Hepatic stellate cell (primary cell): ENCODE measurements at regions not wholly inside any gene's neighbourhood (a gene's known extent, or its start where the extent isn't known, plus 50 kb on each side); places are given as distances from the start of the nearest gene placed in this dataset.

Experiments used
- DNase-seq: peaks from one replicate; pipeline ENCODE4 v3.0.0; 2011; ENCODE audit warnings: low spot score

DNA sequence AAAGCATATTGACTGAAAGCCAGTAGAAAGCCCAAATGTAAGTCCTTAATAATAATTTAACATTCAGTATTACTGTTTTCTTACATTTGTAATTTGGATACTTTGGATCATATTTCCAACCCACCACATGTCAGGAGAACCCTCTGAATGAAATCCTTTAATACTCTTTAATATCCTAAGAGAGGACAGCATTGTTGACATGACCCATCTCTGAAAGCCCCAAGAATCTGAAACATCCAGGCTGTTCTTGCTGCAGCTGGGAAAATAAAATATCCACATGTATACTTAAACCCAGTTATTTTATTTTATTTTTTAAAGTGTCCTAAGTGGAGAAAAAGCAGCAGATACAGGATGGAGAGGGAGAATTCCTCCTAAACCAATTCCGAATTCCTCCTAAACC, 130.8 kb upstream of the RIPOR2 start:
- DNase-seq, result no peak

- DNase-seq, result no peak
These were observed 133.1 kb upstream of the RIPOR2 start for GRCh38 chr6:25068866-25069265.

DNA sequence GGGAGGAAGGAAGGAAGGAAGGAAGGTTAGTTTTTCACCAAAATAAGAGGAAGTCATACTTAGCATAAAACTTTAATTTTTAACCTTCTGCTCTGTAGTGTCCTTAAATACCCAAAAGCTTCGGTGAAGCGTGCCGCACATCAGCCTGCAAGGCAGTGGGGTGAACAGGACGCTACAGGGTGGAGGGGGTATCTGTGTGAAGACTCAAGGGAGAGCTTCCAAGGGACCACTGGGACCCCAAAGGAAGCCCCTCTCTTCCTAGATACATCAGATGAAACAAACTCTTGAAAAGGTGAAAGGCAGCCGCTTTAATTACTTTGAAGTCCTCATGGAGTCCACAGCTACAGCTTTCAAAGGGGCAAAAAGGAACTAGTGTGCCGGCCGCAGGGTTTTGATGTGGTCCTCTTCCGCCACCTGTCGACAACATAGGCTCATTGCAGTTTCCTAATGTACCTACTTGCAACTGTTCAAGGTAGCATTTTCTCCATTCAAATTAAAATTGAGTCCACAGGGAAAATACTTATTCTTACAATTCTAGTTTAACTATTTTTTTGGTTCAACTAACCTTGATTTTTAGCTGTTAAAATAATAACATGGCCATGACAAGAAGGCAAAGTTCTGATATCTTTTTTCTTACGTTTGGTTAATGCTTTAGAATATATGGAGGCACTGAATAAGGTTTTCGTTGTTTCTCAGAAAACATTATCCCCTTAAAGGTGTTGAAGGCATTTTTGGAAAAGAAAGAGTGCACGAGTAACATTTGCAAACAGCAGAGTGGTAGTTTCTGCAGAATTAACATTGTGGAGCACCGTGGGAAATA, 135.0 kb upstream of the RIPOR2 start:
- DNase-seq, result peak; percentile 60

DNA sequence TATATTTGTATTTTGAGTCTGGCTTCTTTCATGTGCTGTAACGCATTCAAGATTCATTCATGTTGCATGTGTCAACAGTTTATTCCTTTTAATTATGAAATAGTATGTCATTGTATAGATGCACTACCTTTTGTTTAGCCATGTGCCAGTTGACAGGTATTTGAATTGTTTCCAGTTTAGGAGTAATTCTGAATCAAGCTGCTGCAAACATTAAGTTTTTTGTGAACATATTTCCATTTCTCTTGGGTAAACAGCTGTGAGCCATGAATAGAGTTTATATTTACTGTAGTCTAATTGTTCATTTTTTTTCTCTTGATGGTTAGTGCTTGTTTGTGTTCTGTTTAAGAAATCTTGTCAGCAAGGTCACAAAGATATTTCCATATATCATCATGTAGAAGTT, 142.4 kb upstream of the RIPOR2 start:
- DNase-seq, result no peak

GRCh38 chr6:25083784-25084507, 148.2 kb upstream of the RIPOR2 start:
- no peak for DNase-seq

- DNase-seq, result no peak
These were observed 148.7 kb upstream of the RIPOR2 start for GRCh38 chr6:25084508-25084833.

DNA sequence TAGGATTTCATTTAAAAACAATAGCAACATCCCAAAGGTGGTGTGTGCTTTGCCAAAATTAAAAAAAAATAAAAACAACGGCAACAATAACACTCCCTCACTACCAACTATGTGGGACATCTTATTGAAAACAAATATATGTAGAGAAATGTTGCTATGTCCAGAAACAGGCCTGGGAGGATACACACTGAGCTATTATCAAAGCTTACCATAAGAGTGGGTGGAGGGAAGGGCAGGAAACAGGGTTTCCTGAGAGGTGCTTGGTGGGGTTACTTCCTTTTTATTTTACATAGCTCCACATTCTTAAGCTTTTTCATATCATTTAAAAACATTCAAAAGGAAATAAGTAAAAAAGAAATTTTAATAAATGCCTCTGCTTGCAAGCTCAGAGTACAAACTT, 150.0 kb upstream of the RIPOR2 start:
- no peak for DNase-seq

DNA sequence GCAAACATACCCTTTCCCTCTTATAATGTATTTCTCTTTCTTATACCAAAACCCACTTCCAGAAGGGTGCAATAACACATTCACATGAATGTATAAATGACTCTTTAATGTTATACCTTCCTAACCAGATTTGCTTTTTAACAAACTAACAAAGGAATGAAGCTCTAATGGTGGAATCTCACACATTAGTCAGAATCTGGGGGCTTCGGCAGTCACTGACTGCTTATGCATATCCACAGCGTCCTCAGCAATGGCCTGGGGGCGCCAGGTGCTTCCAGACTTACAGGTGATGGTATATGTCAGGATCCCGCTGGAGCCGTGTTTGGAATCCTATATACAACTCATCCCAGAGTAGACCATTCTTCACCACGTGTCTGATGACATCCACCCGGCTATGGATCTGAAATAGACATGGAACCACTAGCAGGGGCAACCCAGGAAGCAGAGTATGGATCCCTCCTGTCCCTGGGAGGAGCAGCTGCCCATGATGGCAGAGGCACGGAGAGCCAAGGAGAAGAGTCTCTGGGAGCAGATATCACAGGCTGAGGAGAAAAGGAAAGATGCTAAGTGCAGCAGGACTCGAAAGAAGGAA, 150.8 kb upstream of the RIPOR2 start:
- DNase-seq, result no peak

- DNase-seq, result no peak
These were observed 152.8 kb upstream of the RIPOR2 start for GRCh38 chr6:25088513-25088912.

DNA sequence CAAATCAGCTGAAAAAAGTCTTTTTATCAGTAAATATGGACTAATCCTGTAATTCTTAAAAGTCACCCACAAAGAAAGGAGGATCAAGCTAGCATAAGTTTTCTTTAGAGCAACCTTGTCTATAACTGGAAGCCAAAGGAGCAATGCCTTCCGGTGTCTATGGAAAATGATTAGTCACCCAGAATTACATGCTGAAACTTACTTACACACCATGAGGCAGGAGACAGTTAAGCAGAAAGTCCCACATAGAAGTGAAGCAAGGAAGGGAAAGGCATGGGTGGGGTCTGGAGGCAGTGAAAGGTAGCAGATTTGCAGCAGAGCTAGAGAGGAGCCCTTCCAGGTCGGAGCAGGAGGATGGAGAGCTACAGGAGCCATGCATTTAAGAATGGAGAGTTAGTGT, 153.7 kb upstream of the RIPOR2 start:
- no peak for DNase-seq

DNA sequence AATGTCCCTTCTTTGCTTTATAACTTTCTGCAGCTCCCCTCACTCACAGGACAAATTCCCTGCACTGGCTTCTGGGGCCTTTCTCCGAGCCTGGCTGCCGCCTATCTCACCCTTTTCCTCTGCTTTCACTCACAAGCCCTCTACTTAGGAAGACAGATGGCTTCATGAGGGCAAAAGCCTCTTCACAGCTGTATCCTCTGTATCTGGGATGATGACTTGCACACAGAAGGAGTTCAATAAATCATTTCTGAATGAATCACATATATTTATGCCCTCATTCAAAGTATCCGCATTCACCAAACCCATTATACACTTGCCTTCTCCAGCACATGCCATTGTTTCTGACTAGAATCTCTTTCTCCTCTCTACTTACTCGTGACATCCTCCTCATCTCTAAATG, 159.0 kb upstream of the RIPOR2 start:
- DNase-seq, result no peak

- no peak for DNase-seq
These were observed 164.5 kb upstream of the RIPOR2 start for GRCh38 chr6:25100288-25100687.

GRCh38 chr6:25103603-25104002, 167.8 kb upstream of the RIPOR2 start:
- DNase-seq, result no peak

- DNase-seq, result no peak
These were observed 169.5 kb upstream of the RIPOR2 start for GRCh38 chr6:25105070-25105925.

GRCh38 chr6:25107218-25107617, 171.5 kb upstream of the RIPOR2 start:
- no peak for DNase-seq

- DNase-seq, result no peak
These were observed 167.4 kb upstream of the CARMIL1 start for GRCh38 chr6:25111782-25112181.

- no peak for DNase-seq
These were observed 166.8 kb upstream of the CARMIL1 start for GRCh38 chr6:25112322-25112773.

GRCh38 chr6:25113436-25113835, 165.7 kb upstream of the CARMIL1 start:
- no peak for DNase-seq

DNA sequence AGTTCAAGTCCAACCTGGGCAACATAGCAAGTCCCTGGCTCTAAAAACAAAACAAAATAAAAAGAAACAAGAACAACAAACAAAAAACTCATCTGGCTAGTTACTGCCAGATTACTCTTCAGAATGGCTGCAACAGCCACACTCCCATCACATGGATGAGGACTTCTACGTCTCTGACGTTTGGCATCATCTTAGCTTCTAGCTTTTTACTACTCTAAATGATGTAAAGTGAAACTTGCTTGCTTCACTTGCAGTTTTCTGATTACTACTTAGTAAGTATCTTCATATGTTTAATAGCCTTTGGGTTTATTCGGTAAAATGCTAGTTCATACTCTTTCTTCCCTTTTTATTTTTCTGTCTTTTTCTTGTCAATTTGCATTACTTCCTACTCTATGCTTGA, 161.1 kb upstream of the CARMIL1 start:
- no peak for DNase-seq

- no peak for DNase-seq
These were observed 158.0 kb upstream of the CARMIL1 start for GRCh38 chr6:25121186-25121585.

- DNase-seq, result peak; percentile 34
These were observed 157.2 kb upstream of the CARMIL1 start for GRCh38 chr6:25122001-25122400.

GRCh38 chr6:25122622-25123237, 156.4 kb upstream of the CARMIL1 start:
- DNase-seq, result no peak
